ENCODE measurements at regions not wholly inside any gene's neighbourhood (a gene's known extent, or its start where the extent isn't known, plus 50 kb on each side); places are given as distances from the start of the nearest gene placed in this dataset.

DNA sequence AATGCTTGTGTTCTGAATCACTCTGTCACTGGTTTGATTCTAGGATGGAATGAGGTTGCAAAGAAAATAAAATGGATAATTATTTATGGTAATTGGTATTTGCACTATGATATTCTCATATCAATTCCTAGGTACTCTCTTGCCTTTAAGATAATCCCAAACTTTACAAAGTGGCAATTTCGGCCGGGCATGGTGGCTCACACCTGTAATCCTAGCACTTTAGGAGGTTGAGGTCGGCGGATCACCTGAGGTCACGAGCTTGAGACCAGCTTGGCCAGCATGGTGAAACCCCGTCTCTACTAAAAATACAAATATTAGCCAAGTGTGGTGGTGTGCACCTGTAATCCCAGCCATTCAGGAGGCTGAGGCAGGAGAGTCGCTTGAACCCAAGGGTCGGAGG lies 1118.7 kb upstream of the C9orf72 start:
- Histone ChIP-seq H3K79me1 (ENCODE audit: low read depth in 1 of 2, low read length in 2 of 2) (no peaks in the 10 kb centered on the region), H3K56ac (ENCODE audit: extremely low read depth, insufficient read depth, low read length) (no peak overlapping the region), H3K9me1 (ENCODE audit: insufficient read depth, low read length) (no peaks in the 10 kb centered on the region), H2AFZ (replicated peaks; ENCODE audit: low read length, poor library complexity) (no peak overlapping the region), H3K36me3 (ENCODE audit: control insufficient read depth, insufficient read depth, low read length) (no peaks in the 10 kb centered on the region), H3K23ac (ENCODE audit: low read depth, low read length) (no peak overlapping the region), H4K91ac (ENCODE audit: insufficient read depth, low read depth, low read length) (no peak overlapping the region), H2AK9ac (replicated peaks; ENCODE audit: low read depth, low read length, poor library complexity) (no peak overlapping the region), H3K18ac (ENCODE audit: low read depth, low read length) (no peak overlapping the region), H3K4me1 (ENCODE audit: control insufficient read depth, insufficient read depth, low read length) (no peaks in the 10 kb centered on the region), H2BK20ac (ENCODE audit: low read depth, low read length) (no peak overlapping the region), H3K27me3 (ENCODE audit: control insufficient read depth, insufficient read depth, low read length) (no peaks in the 10 kb centered on the region), H2BK15ac (ENCODE audit: low read depth, low read length) (no peak overlapping the region), H3K4ac (ENCODE audit: low read depth, low read length) (no peak overlapping the region), H4K20me1 (ENCODE audit: insufficient read depth, low read length) (no peaks in the 10 kb centered on the region), H2AK5ac (ENCODE audit: low read depth, low read length) (no peak overlapping the region), H3K4me3 (ENCODE audit: insufficient read depth, low read depth, low read length) (no peak overlapping the region), H3K14ac (replicated peaks; ENCODE audit: low read depth, low read length) (no peak overlapping the region), H3K9me3 (ENCODE audit: control insufficient read depth, insufficient read depth, low read length) (peaks cover 3% of the 10 kb centered on the region; the same call in 1 of the 2 replicates), H4K8ac (ENCODE audit: low read depth in 2 of 2, low read length in 2 of 2) (no peak overlapping the region), H2BK5ac (ENCODE audit: low read depth, low read length, poor library complexity, severe bottlenecking) (no peak overlapping the region), H3K9ac (ENCODE audit: low read depth, low read length) (no peak overlapping the region), H2BK120ac (ENCODE audit: low read depth, low read length) (no peak overlapping the region), H4K5ac (ENCODE audit: low read depth, low read length) (no peak overlapping the region), H3K4me2 (ENCODE audit: low read depth, low read length) (no peak overlapping the region), H3K27ac (ENCODE audit: insufficient read depth, low read length) (no peak overlapping the region)
- no peak for DNase-seq
- no peak for TF ChIP-seq CHD1 (IDR thresholded peaks at IDR 0.05; ENCODE audit: low read depth, low read length)
- TF ChIP-seq, protein P1, sequence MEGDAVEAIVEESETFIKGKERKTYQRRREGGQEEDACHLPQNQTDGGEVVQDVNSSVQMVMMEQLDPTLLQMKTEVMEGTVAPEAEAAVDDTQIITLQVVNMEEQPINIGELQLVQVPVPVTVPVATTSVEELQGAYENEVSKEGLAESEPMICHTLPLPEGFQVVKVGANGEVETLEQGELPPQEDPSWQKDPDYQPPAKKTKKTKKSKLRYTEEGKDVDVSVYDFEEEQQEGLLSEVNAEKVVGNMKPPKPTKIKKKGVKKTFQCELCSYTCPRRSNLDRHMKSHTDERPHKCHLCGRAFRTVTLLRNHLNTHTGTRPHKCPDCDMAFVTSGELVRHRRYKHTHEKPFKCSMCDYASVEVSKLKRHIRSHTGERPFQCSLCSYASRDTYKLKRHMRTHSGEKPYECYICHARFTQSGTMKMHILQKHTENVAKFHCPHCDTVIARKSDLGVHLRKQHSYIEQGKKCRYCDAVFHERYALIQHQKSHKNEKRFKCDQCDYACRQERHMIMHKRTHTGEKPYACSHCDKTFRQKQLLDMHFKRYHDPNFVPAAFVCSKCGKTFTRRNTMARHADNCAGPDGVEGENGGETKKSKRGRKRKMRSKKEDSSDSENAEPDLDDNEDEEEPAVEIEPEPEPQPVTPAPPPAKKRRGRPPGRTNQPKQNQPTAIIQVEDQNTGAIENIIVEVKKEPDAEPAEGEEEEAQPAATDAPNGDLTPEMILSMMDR (conservative IDR thresholded peaks at IDR 0.05; ENCODE audit: low read depth, low read length) = no peak
- TF ChIP-seq MAZ (IDR thresholded peaks at IDR 0.05; ENCODE audit: borderline replicate concordance, low read depth, low read length) = no peak
- no peak for TF ChIP-seq CEBPB (IDR thresholded peaks at IDR 0.05; ENCODE audit: low read depth, low read length)
- no peak for TF ChIP-seq POLR2A (IDR thresholded peaks at IDR 0.05; ENCODE audit: low read depth, low read length)
- no peak for TF ChIP-seq BHLHE40 (IDR thresholded peaks at IDR 0.05; ENCODE audit: low read depth, low read length)
- TF ChIP-seq, protein P2, sequence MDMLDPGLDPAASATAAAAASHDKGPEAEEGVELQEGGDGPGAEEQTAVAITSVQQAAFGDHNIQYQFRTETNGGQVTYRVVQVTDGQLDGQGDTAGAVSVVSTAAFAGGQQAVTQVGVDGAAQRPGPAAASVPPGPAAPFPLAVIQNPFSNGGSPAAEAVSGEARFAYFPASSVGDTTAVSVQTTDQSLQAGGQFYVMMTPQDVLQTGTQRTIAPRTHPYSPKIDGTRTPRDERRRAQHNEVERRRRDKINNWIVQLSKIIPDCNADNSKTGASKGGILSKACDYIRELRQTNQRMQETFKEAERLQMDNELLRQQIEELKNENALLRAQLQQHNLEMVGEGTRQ (IDR thresholded peaks at IDR 0.05; ENCODE audit: low read depth, low read length) = no peak
- TF ChIP-seq SMC3 (IDR thresholded peaks at IDR 0.05; ENCODE audit: low read depth, low read length) = no peak
- TF ChIP-seq RFX5 (IDR thresholded peaks at IDR 0.05; ENCODE audit: low read depth, low read length) = no peak
- TF ChIP-seq RCOR1 (IDR thresholded peaks at IDR 0.05; ENCODE audit: insufficient replicate concordance, low read length) = no peak
- no peak for TF ChIP-seq MXI1 (IDR thresholded peaks at IDR 0.05; ENCODE audit: borderline replicate concordance, low read depth, low read length)
- TF ChIP-seq, protein P3, sequence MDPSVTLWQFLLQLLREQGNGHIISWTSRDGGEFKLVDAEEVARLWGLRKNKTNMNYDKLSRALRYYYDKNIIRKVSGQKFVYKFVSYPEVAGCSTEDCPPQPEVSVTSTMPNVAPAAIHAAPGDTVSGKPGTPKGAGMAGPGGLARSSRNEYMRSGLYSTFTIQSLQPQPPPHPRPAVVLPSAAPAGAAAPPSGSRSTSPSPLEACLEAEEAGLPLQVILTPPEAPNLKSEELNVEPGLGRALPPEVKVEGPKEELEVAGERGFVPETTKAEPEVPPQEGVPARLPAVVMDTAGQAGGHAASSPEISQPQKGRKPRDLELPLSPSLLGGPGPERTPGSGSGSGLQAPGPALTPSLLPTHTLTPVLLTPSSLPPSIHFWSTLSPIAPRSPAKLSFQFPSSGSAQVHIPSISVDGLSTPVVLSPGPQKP (IDR thresholded peaks at IDR 0.05; ENCODE audit: borderline replicate concordance, low read depth, low read length) = no peak
- TF ChIP-seq NFE2L2 (IDR thresholded peaks at IDR 0.05; ENCODE audit: low read depth, low read length) = no peak
- TF ChIP-seq FOS (IDR thresholded peaks at IDR 0.05; ENCODE audit: low read depth, low read length) = no peak
- no peak for TF ChIP-seq RAD21 (IDR thresholded peaks at IDR 0.05; ENCODE audit: low read length)
- no peak for TF ChIP-seq MAFK (IDR thresholded peaks at IDR 0.05; ENCODE audit: low read depth, low read length)
- POLR2A ChIA-PET (ENCODE audit: unreplicated experiment) = no interaction called here
- CTCF ChIA-PET = no interaction called here
- dilution Hi-C loops (cut with HindIII; ENCODE audit: low sequenced_read_pairs, unreplicated experiment) = no loop called here
- no TSS peak for BruUV-seq (replicated peaks)
- ATAC-seq (ENCODE audit: low read depth) = no peak
- intact Hi-C loops (cut with micrococcal nuclease) = no loop called here
- no CpG with 5 or more reads among the region's 8 CpGs for WGBS, 2 experiments (ENCODE audit: extremely low coverage in 2 of 2, insufficient read length in 1 of 2)
- in situ Hi-C loops (cut with MboI; ENCODE audit: low sequenced_read_pairs) = no loop called here
